GM21528 (cell line): ENCODE measurements at regions not wholly inside any gene's neighbourhood (a gene's known extent, or its start where the extent isn't known, plus 50 kb on each side); places are given as distances from the start of the nearest gene placed in this dataset.

Experiments
- ATAC-seq: cut with Tn5 transposase; IDR thresholded peaks from one replicate; pipeline ENCODE4 v1.9.1; 2021; ENCODE audit warnings: mild to moderate bottlenecking, moderate library complexity; ENCODE audit not compliant: unreplicated experiment, low FRiP score

GRCh38 chr3:180092889-180093288 lies 56.2 kb upstream of the PEX5L start:
- no peak for ATAC-seq

DNA sequence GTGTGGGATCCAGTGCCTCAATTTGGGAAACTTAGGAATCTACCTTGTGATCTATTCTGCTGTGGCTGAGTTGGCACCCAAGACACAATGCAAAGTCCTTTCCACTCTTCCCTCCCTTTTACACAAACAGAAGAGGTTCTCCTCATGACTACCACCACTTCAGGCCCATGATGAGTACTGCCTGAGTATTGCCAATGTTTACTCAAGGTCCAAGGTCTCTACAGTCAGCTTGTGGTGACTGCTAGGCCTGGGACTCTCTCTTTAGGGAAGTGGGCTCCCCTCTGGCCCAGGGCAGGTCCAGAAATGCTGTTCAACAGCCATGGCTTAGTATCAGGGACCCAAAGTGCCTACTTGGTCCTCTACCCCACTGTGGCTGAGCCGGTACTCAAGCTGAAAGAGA lies 56.8 kb upstream of the PEX5L start:
- no peak for ATAC-seq

- no peak for ATAC-seq
Measured at GRCh38 chr3:180097626-180098025, 60.9 kb upstream of the PEX5L start.

DNA sequence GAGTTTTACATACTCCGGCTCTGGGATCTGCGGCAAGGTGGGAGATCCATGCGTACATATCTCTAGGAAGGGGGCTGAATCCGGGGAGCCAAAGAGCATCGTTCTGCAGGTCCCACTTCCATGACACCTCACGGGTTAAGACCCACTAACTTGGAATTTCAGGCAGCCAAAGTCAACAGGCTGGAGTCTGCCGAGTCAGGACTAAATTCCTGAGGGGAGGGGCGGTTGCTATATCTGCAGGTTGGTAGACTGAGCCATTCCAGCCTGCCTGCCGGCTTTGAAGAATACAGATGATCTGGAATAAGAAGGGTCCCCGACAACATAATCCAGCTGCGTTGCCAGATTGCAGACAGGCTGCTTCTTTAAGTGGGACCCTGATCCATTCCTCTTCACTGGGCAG lies 65.4 kb upstream of the PEX5L start:
- ATAC-seq = no peak

GRCh38 chr3:180102604-180103003 lies 65.9 kb upstream of the PEX5L start:
- ATAC-seq = no peak

- no peak for ATAC-seq
Measured at GRCh38 chr3:180116203-180116602, 79.5 kb upstream of the PEX5L start.

GRCh38 chr3:180116658-180117057 lies 79.9 kb upstream of the PEX5L start:
- no peak for ATAC-seq

GRCh38 chr3:180117381-180118163 lies 80.8 kb upstream of the PEX5L start:
- no peak for ATAC-seq

DNA sequence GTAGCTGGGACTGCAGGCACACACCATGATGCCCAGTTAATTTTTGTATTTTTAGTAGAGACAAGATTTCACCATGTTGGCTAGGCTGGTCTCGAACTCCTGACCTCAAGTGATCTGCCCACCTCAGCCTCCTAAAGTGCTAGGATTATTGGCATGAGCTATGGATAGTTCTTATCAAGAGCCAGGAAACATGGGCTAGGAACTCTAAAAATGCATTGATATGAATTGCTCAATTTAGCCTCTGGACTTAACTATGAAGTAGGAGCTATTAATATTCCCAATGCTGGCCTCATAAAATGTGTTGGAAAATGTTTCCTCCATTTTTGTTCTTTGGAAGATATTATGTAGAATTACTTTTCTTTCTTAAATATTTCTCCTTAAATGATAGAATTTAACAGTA lies 82.8 kb upstream of the PEX5L start:
- no peak for ATAC-seq

DNA sequence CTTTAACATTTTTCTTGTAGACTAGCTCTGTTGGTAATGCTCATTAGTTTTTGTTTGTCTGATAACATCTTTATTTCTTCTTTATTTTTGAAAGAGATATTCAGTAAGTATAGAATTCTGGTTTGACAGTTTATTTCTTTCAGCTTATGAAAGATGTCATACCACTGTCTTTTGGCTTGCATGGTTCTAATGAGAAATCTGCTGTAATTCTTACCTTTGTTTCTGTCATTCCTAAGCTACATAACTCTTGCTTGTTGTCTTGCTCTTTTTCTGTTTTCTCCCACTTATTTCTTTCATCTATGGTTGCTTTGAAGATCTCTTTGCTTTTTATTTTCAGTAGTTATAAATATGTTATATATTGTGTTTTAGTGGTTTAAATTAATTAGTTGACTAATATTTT lies 87.2 kb upstream of the PEX5L start:
- ATAC-seq = no peak

- no peak for ATAC-seq
Measured at GRCh38 chr3:180131169-180131568, 94.4 kb upstream of the PEX5L start.

DNA sequence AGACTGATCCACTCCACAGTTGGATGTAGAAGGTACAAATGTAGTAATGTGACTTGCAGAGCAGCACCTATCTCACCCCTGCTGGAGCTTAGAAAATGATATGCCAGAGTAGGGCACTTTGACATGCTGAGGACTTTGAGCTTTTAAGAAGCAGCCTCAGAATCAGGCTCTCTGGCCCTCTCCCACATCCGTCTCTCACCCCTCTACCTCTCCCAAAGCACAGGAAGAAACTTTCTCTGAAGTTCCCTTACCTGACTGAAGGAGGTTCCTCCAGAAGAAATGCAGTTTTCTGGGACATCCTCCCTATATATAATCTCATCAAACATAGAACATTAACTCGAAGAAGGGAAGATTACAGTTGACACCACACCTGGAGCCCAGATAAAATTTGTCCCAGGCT lies 98.4 kb upstream of the PEX5L start:
- no peak for ATAC-seq

DNA sequence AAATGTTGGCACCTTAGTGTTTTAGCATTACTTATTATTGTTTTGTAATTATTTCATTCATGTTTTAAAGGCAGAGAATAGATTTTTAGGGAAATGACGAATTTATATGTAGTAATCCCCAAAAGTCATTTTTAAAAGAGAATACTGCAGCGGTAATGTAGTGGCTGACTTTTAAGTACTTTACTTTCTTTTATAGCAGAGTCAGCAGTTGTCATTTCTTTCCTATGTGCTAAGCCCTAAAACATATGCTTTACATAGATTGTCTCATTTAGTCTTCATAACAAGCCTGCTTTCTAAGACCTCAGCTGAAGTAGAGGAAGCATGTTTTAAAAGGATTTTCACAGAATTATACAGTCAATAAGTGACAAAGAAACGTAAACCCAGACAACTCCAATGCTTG lies 102.1 kb upstream of the PEX5L start:
- ATAC-seq = no peak

DNA sequence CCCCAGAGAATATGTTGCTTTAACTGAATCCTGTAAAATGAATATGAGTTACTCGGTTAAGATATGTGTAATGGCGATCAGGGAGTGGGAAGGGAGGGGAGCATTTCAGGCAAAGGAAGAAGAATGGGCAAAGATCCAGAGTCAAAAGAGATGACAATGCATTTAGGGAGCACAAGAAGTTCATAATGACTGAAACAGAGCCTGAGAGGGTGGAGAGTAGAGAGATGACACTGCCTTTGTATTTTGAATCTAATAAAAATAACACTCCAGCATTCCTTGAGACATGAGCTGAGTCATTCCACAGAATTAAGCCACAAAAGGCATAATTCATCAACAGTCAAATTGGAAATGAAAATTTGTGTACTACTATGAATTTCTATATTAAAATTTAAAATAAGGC lies 105.3 kb upstream of the PEX5L start:
- ATAC-seq = no peak

GRCh38 chr3:180142472-180142871 lies 105.7 kb upstream of the PEX5L start:
- ATAC-seq = no peak

- ATAC-seq = no peak
Measured at GRCh38 chr3:180161770-180162169, 125.0 kb upstream of the PEX5L start.

DNA sequence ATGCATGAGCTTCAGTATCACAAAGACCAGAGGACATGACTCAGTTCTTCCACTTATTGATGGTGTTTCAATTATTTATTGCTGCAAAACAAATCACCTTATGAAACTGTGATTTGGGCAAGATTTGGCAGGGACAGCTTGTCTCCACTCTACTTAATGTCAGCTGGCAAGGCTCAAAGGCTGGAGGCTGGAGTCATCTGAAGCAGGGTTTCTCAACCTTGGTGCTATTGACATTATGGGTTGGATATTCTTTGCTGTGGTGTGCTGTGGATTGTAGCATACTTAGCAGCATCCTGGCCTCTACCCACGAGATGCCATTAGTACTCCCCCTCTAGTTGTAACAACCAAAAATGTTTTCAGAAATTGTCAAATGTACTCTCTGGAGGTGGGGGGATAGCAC lies 138.8 kb upstream of the PEX5L start:
- ATAC-seq = no peak

DNA sequence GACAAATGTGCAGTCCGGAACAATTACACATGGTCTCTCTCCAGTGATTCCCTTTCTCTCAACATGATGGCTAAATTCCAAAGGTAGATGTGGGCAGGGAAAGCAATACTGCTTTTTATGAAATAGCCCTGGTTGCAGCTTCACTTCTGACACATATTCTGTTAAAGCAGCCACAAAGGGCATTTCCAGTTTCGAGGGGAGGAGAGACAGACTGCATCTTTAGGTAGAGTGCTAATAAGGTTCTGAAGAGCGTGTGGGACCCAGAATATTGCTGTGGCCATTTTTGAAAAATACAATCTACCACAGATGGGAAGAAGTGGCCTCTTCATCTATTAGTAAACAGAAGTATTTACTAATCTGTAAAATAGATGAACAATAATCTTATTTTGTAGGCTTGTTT lies 139.3 kb upstream of the PEX5L start:
- no peak for ATAC-seq

DNA sequence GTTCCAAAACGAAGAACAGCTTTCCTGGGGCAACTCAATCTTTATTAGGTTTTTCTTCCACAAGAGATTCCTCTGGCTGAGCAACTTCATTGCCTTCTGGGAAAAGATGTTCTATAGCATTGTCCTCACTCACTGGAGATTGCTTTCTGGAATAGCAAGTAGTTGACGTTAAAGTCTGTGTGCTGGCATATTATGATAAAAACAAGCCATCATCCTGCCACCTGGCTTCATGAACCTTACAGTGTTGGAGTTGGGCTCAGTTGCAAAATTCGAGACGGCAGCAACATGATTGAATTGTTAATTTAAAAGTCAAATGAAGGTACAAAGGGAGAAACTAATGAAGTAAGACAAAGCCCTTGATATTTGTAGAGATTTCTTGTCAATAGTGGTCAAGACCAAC lies 140.5 kb upstream of the PEX5L start:
- no peak for ATAC-seq

DNA sequence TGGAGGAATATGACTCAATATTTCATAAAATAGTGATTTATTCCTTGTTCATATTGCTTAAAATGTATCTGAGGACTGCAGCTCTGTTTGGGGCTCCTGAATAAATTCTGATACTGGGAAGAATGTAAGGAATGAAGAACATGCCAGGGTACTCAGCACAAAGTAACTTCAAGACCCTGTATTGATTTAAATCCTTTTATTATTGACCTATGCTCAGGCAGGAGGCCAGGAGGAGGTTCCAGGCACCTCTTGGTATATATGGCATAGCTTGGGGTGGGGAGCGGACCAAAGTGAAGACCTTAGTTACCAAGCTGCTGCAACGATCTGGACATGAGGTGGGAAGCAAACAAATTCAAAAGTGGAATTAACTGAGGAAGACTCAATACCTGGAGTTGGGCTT lies 142.8 kb upstream of the PEX5L start:
- no peak for ATAC-seq

DNA sequence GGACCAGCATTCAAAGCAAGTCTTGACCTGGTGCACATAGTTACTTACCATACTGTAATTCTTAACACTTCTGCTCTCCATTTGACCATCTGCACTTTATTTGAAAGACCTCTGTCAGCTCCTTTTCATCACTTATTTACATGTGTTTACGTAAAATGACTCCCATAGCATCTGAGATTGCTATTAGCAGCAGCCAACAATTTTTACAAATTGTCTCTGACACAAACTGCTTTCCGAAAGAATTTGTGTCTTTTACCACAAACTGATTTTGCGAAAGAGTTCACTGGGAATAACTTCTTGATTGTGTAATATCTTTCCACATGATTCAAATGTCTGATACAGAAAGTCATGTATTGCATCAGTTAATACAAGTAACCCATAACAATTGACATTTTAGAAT lies 144.1 kb upstream of the PEX5L start:
- ATAC-seq = no peak

DNA sequence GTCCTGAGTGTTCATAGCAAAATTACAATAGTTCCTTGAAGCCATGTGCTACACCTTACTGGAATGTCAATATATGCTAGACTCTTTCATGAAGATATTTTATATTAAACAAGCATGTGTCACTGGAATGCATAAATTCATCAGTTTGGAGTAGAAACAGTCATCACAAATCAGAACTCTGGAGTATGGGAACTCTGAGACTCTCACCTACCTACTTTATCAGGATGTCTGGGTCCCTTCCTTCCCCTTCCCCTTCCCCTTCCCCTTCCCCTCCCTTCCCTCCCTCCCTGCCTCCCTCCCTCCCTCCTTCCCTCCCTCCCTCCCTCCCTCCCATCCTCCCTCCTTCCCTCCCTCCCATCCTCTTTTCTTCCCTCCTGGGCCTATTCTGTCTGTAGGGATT lies 144.7 kb upstream of the PEX5L start:
- ATAC-seq = no peak

DNA sequence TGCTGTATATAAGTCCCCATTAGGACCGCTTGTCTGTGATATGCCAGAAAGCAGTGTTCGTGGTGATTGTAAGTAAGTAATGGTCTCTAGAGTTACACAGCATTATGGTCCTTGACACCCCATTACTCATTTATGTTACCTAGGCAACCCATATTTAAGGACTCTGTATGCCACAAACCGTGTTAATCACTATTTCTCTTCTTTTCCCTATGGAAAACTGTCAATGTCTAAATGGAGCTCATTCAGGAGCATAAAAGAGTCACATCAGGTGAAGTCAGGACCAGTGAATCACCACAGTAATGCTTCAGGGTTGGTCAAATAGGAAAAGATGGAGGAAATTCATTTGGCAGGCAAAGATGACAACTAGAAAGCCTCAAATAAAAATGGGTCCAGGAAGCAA lies 146.6 kb upstream of the PEX5L start:
- ATAC-seq = no peak
